GM12864 (cell line): ENCODE measurements at regions not wholly inside any gene's neighbourhood (a gene's known extent, or its start where the extent isn't known, plus 50 kb on each side); places are given as distances from the start of the nearest gene placed in this dataset.

ENCODE experiments used
- DNase-seq: peaks from one replicate; pipeline ENCODE4 v3.0.0-alpha.2; 2011; ENCODE audit warnings: low read depth
- H3K4me3 ChIP-seq: 2 replicates; pipeline ENCODE4 v1.5.1; 2011; ENCODE audit warnings: mild to moderate bottlenecking, low read depth, low read length, control low read depth
- CTCF ChIP-seq: IDR thresholded peaks from 2 replicates; pipeline ENCODE4 v1.5.1; 2011; ENCODE audit warnings: low read depth, mild to moderate bottlenecking, moderate library complexity, low read length, control low read depth, inconsistent platforms; ENCODE audit errors: missing control alignments

GRCh38 chr3:74269689-74270088, 344.8 kb downstream of the CNTN3 start:
- no peak for TF ChIP-seq CTCF

GRCh38 chr3:74268753-74269152, 345.7 kb downstream of the CNTN3 start:
- no peak overlapping the region for H3K4me3 ChIP-seq
- TF ChIP-seq CTCF, result no peak
- no peak for DNase-seq

More at GRCh38 chr3:74269689-74270088, 344.8 kb downstream of the CNTN3 start:
- H3K4me3 ChIP-seq, result no peak overlapping the region
- no peak for DNase-seq

- DNase-seq, result peak; percentile 0
- peak; percentile 75 for TF ChIP-seq CTCF
- H3K4me3 ChIP-seq, result no peak overlapping the region
Measured at GRCh38 chr3:74267588-74268184, 346.8 kb downstream of the CNTN3 start.

- H3K4me3 ChIP-seq, result no peak overlapping the region
- TF ChIP-seq CTCF, result no peak
- DNase-seq, result no peak
Measured at GRCh38 chr3:74267131-74267530, 347.3 kb downstream of the CNTN3 start.

- no peak overlapping the region for H3K4me3 ChIP-seq
- TF ChIP-seq CTCF, result no peak
- DNase-seq, result no peak
Measured at GRCh38 chr3:74265069-74265468, 349.4 kb downstream of the CNTN3 start.

- H3K4me3 ChIP-seq, result no peak overlapping the region
- no peak for TF ChIP-seq CTCF
- DNase-seq, result no peak
Measured at GRCh38 chr3:74263031-74263430, 351.4 kb downstream of the CNTN3 start.

GRCh38 chr3:74233091-74233490, 381.4 kb downstream of the CNTN3 start:
- no peak for DNase-seq
- TF ChIP-seq CTCF, result no peak
- H3K4me3 ChIP-seq, result no peak overlapping the region
